CD14-positive monocyte (primary cell): ENCODE measurements at regions not wholly inside any gene's neighbourhood (a gene's known extent, or its start where the extent isn't known, plus 50 kb on each side); places are given as distances from the start of the nearest gene placed in this dataset.

Source experiments
- DNase-seq, 3 donors: peaks; one replicate each; pipeline ENCODE4 v3.0.0-alpha.2; 2011 to 2022
- H2AFZ ChIP-seq: 2 replicates; pipeline ENCODE4 v1.6.0; 2012; ENCODE audit warnings: mild to moderate bottlenecking, low read depth, low read length, inconsistent platforms; ENCODE audit not compliant: insufficient read depth, poor library complexity, severe bottlenecking
- H3K27ac ChIP-seq, 2 donors: 1 replicate in 1 of 2; 2 replicates in 1 of 2; pipeline ENCODE4 v1.5.1; 2012 to 2013; ENCODE audit warnings: low read length in 2 of 2, control low read depth in 1 of 2, inconsistent platforms in 1 of 2, low read depth in 1 of 2, mild to moderate bottlenecking in 1 of 2
- H3K27me3 ChIP-seq, 2 donors: one replicate each; pipeline versions ENCODE4 v1.6.0 to v1.6.1; 2011 to 2013; ENCODE audit warnings: low read length in 2 of 2; ENCODE audit not compliant: control insufficient read depth in 2 of 2, insufficient read depth in 2 of 2
- H3K36me3 ChIP-seq, 2 donors: replicated peaks in 1 of 2; 1 replicate in 1 of 2; 2 replicates in 1 of 2; pipeline versions ENCODE4 v1.5.1 to v1.6.1; 2012 to 2013; ENCODE audit warnings: low read length in 2 of 2, control low read depth in 1 of 2, inconsistent platforms in 1 of 2, mild to moderate bottlenecking in 1 of 2; ENCODE audit not compliant: insufficient read depth in 2 of 2, control insufficient read depth in 1 of 2
- H3K4me1 ChIP-seq, 2 donors: 1 replicate in 1 of 2; 2 replicates in 1 of 2; pipeline versions ENCODE4 v1.5.1 to v1.6.1; 2012 to 2013; ENCODE audit warnings: low read length in 2 of 2, control low read depth in 1 of 2, inconsistent platforms in 1 of 2, mild to moderate bottlenecking in 1 of 2, moderate library complexity in 1 of 2; ENCODE audit not compliant: insufficient read depth in 2 of 2, control insufficient read depth in 1 of 2
- H3K4me2 ChIP-seq: replicated peaks from 2 replicates; pipeline ENCODE3; 2012; ENCODE audit warnings: low read length, moderate library complexity, mild to moderate bottlenecking; ENCODE audit not compliant: poor library complexity, severe bottlenecking; ENCODE audit errors: extremely low read depth
- H3K4me3 ChIP-seq, 3 experiments: fragments of 200-600 bp in 1 of 3; sonication (generic) in 1 of 3; replicated peaks in 1 of 3; 1 replicate in 2 of 3; 2 replicates in 1 of 3; pipeline ENCODE4 v1.5.1; 2011 to 2013; ENCODE audit warnings: low read length in 3 of 3, mild to moderate bottlenecking in 3 of 3, control low read depth in 2 of 3, low read depth in 2 of 3, inconsistent platforms in 1 of 3, moderate library complexity in 1 of 3
- H3K79me2 ChIP-seq: 2 replicates; pipeline ENCODE4 v1.6.0; 2012; ENCODE audit warnings: mild to moderate bottlenecking, control low read depth, inconsistent platforms, low read length, moderate library complexity; ENCODE audit not compliant: insufficient read depth
- H3K9ac ChIP-seq: 2 replicates; pipeline ENCODE4 v1.6.0; 2017; ENCODE audit warnings: low read length, mild to moderate bottlenecking; ENCODE audit not compliant: insufficient read depth, poor library complexity, severe bottlenecking
- H3K9me3 ChIP-seq, 2 donors: replicated peaks in 1 of 2; 1 replicate in 1 of 2; 2 replicates in 1 of 2; pipeline versions ENCODE4 v1.5.1 to v1.6.1; 2012 to 2013; ENCODE audit warnings: low read length in 2 of 2, control low read depth in 1 of 2; ENCODE audit not compliant: control insufficient read depth in 1 of 2, insufficient read depth in 1 of 2
- H4K20me1 ChIP-seq: 2 replicates; pipeline ENCODE4 v1.6.0; 2012; ENCODE audit warnings: mild to moderate bottlenecking, low read length, control low read depth, moderate library complexity; ENCODE audit not compliant: insufficient read depth
- H3K27ac Mint-ChIP-seq, 7 donors: one replicate each; pipeline ENCODE4 v1.8.0; 2020; ENCODE audit warnings: mild to moderate bottlenecking in 7 of 7, mixed read lengths in 7 of 7, moderate library complexity in 6 of 7, inconsistent platforms in 2 of 7
- H3K27me3 Mint-ChIP-seq, 3 donors: one replicate each; pipeline ENCODE4 v1.8.0; 2021 to 2022; ENCODE audit warnings: low read depth in 3 of 3, mild to moderate bottlenecking in 3 of 3, mixed read lengths in 3 of 3, moderate library complexity in 3 of 3, inconsistent platforms in 1 of 3
- H3K36me3 Mint-ChIP-seq, 2 donors: one replicate each; pipeline ENCODE4 v1.8.0; 2020; ENCODE audit warnings: mixed read lengths in 2 of 2, inconsistent platforms in 1 of 2, mild to moderate bottlenecking in 1 of 2
- H3K4me1 Mint-ChIP-seq: one replicate; pipeline ENCODE4 v1.8.0; 2020; ENCODE audit warnings: mild to moderate bottlenecking, mixed read lengths
- H3K4me3 Mint-ChIP-seq, 2 donors: one replicate each; pipeline ENCODE4 v1.8.0; 2020; ENCODE audit warnings: mild to moderate bottlenecking in 2 of 2, mixed read lengths in 2 of 2, moderate library complexity in 1 of 2
- H3K9me3 Mint-ChIP-seq, 7 donors: one replicate each; pipeline ENCODE4 v1.8.0; 2020 to 2022; ENCODE audit warnings: mixed read lengths in 7 of 7, mild to moderate bottlenecking in 6 of 7, moderate library complexity in 6 of 7, inconsistent platforms in 2 of 7
- WGBS: methylation state at CpG from one replicate; pipeline ENCODE4 v1.1.5; 2013; ENCODE audit warnings: missing lambda C conversion rate; ENCODE audit not compliant: insufficient coverage; 5-methylcytosine and 5-hydroxymethylcytosine counted together
- intact Hi-C, 2 donors: fragments of 100-400 bp; cut with micrococcal nuclease; formaldehyde crosslinking; loops; one replicate each; pipeline versions ENCODE4 v1.15.0 to v1.15.1; 2023
- TF ChIP-seq, protein P1 (sequence below): fragments of 200-600 bp; IDR thresholded peaks from one replicate; pipeline ENCODE4 v1.8.0; 2022; ENCODE audit warnings: antibody characterized with exemption, mild to moderate bottlenecking

DNA sequence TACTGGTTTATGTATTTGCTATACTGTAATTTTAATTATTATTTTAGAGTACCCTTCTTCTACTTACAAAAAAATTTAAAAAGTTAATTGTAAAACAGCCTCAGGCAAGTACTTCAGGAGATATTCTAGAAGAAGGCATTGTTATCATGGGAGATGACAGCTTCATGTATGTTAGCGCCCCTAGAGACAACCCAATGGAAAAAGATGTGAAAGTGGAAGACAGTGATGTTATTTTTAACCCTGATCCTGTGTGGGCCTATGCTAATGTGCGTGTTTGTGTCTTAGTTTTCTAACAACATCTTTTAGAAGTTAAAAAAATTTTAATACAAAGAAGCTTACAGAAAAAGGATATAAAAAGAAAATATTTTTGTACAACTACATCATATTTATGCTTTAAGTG, 205.0 kb downstream of the FAM76B start:
- Histone ChIP-seq H2AFZ (no peak overlapping the region), H3K27ac (no peak overlapping the region), H3K9ac (no peak overlapping the region), H3K27me3 (no peaks in the 10 kb centered on the region), H3K4me3 (no peak overlapping the region), H3K79me2 (no peaks in the 10 kb centered on the region), H4K20me1 (no peaks in the 10 kb centered on the region), H3K9me3 (no peaks in the 10 kb centered on the region), H3K4me2 (no peak overlapping the region), H3K36me3 (no peaks in the 10 kb centered on the region), H3K4me1 (no peaks in the 10 kb centered on the region)
- Mint-ChIP-seq H3K4me1 (no peaks in the 10 kb centered on the region), H3K36me3 (no peaks in the 10 kb centered on the region), H3K9me3 (peaks cover 1 to 6% (median 4%) of the 10 kb centered on the region in 7 donors), H3K27ac (no peak overlapping the region), H3K4me3 (no peak overlapping the region), H3K27me3 (peaks cover 0 to 2% (median 0%) of the 10 kb centered on the region in 3 donors)
- WGBS = 86% methylated on average over 1 of the region's 2 CpGs
- TF ChIP-seq, protein P1, sequence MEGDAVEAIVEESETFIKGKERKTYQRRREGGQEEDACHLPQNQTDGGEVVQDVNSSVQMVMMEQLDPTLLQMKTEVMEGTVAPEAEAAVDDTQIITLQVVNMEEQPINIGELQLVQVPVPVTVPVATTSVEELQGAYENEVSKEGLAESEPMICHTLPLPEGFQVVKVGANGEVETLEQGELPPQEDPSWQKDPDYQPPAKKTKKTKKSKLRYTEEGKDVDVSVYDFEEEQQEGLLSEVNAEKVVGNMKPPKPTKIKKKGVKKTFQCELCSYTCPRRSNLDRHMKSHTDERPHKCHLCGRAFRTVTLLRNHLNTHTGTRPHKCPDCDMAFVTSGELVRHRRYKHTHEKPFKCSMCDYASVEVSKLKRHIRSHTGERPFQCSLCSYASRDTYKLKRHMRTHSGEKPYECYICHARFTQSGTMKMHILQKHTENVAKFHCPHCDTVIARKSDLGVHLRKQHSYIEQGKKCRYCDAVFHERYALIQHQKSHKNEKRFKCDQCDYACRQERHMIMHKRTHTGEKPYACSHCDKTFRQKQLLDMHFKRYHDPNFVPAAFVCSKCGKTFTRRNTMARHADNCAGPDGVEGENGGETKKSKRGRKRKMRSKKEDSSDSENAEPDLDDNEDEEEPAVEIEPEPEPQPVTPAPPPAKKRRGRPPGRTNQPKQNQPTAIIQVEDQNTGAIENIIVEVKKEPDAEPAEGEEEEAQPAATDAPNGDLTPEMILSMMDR = no peak
- intact Hi-C loops = no loop called here
- no peak for DNase-seq

DNA sequence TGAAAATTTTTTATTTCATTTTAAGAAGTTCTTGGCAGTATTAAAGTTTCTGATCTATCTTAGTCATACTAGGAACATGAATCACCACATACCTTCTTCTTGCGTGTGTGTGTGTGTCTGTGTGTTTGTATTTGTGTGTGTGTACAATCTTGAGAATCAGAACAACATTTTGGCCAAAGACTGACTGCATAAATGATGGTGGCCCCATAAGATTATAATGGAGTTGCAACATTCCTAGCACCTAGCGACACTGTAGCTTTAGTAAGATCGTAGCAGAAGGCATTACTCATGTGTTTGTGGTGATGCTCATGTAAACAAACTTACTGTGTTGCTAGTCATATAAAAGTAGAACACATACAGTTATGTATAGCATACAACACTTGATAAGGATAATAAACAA, 205.4 kb downstream of the FAM76B start:
- TF ChIP-seq, protein P1 = no peak
- Histone ChIP-seq H4K20me1 (no peaks in the 10 kb centered on the region), H2AFZ (no peak overlapping the region), H3K4me1 (no peaks in the 10 kb centered on the region), H3K27me3 (no peaks in the 10 kb centered on the region), H3K27ac (no peak overlapping the region), H3K79me2 (no peaks in the 10 kb centered on the region), H3K36me3 (no peaks in the 10 kb centered on the region), H3K9me3 (no peaks in the 10 kb centered on the region), H3K4me2 (no peak overlapping the region), H3K9ac (no peak overlapping the region), H3K4me3 (no peak overlapping the region)
- Mint-ChIP-seq H3K27me3 (peaks cover 0 to 2% (median 0%) of the 10 kb centered on the region in 3 donors), H3K4me3 (no peak overlapping the region), H3K9me3 (peaks cover 1 to 8% (median 4%) of the 10 kb centered on the region in 7 donors), H3K36me3 (no peaks in the 10 kb centered on the region), H3K4me1 (no peaks in the 10 kb centered on the region), H3K27ac (no peak overlapping the region)
- 100% methylated on average over 1 of the region's 3 CpGs for WGBS
- no peak for DNase-seq
- intact Hi-C loops = no loop called here
